Left lung (tissue), 4 donors: ENCODE measurements at regions not wholly inside any gene's neighbourhood (a gene's known extent, or its start where the extent isn't known, plus 50 kb on each side); places are given as distances from the start of the nearest gene placed in this dataset.

Experiments
- ATAC-seq: fragments of 200-7000 bp; cut with Tn5 transposase; one replicate; pipeline ENCODE4 v1.9.1; 2020; ENCODE audit warnings: moderate library complexity
- DNase-seq, 4 donors: peaks; one replicate each; pipeline ENCODE4 v3.0.0-alpha.2; 2013 to 2020
- H3K27ac ChIP-seq, 2 donors: fragments of 200-600 bp; sonication (generic) in 1 of 2; one replicate each; pipeline versions ENCODE4 v1.5.0 to v1.8.0; 2020 to 2021
- H3K27me3 ChIP-seq, 2 donors: fragments of 200-600 bp; sonication (generic) in 1 of 2; one replicate each; pipeline versions ENCODE4 v1.5.0 to v1.8.0; 2020 to 2021
- H3K36me3 ChIP-seq, 2 donors: fragments of 200-600 bp; sonication (generic) in 1 of 2; one replicate each; pipeline versions ENCODE4 v1.5.0 to v1.8.0; 2020 to 2021
- H3K4me1 ChIP-seq, 2 donors: fragments of 200-600 bp; one replicate each; pipeline ENCODE4 v1.8.0; 2021
- H3K4me3 ChIP-seq, 2 donors: fragments of 200-600 bp; sonication (generic) in 1 of 2; one replicate each; pipeline versions ENCODE4 v1.5.0 to v1.8.0; 2020 to 2021; ENCODE audit warnings: mild to moderate bottlenecking in 1 of 2
- H3K9me3 ChIP-seq, 2 donors: fragments of 200-600 bp; sonication (generic) in 1 of 2; one replicate each; pipeline versions ENCODE4 v1.5.0 to v1.8.0; 2020 to 2021
- CTCF ChIP-seq, 2 donors: fragments of 200-600 bp; sonication (generic) in 1 of 2; IDR thresholded peaks; one replicate each; pipeline versions ENCODE4 v1.5.0 to v1.8.0; 2021; ENCODE audit warnings: antibody characterized with exemption in 2 of 2
- intact Hi-C, 2 donors: fragments of 100-400 bp; cut with DNase I; formaldehyde crosslinking; loops; one replicate each; pipeline versions ENCODE4 v1.11.2 to v1.14.2; 2022
- donor health status: DM: no; HTN: yes; CAD: no.
- donor health status: DM: no; HTN: no; CAD: no.

- TF ChIP-seq CTCF (IDR thresholded peaks at IDR 0.05): no peak
- no peak overlapping the region for H3K27ac ChIP-seq
- H3K4me3 ChIP-seq: no peak overlapping the region
- H3K9me3 ChIP-seq: no peaks in the 10 kb centered on the region
- DNase-seq (no peak), ATAC-seq (no peak)
- H3K36me3 ChIP-seq: no peaks in the 10 kb centered on the region
- H3K4me1 ChIP-seq: no peaks in the 10 kb centered on the region
- no peaks in the 10 kb centered on the region for H3K27me3 ChIP-seq
- intact Hi-C loops: no loop called here
These were observed 262.3 kb upstream of the NOVA1 start for GRCh38 chr14:26860111-26860510.

GRCh38 chr14:26863736-26864135 is 265.9 kb upstream of the NOVA1 start:
- Histone ChIP-seq H3K27me3 (no peaks in the 10 kb centered on the region), H3K4me3 (no peak overlapping the region), H3K4me1 (no peaks in the 10 kb centered on the region), H3K36me3 (no peaks in the 10 kb centered on the region), H3K27ac (no peak overlapping the region), H3K9me3 (no peaks in the 10 kb centered on the region)
- intact Hi-C loops: no loop called here
- no peak for ATAC-seq
- TF ChIP-seq CTCF (IDR thresholded peaks at IDR 0.05): no peak
- DNase-seq: no peak

- Histone ChIP-seq H3K36me3 (no peaks in the 10 kb centered on the region), H3K9me3 (no peaks in the 10 kb centered on the region), H3K4me3 (no peak overlapping the region), H3K27me3 (no peaks in the 10 kb centered on the region), H3K4me1 (no peaks in the 10 kb centered on the region), H3K27ac (no peak overlapping the region)
- ATAC-seq: no peak
- intact Hi-C loops: no loop called here
- no peak for DNase-seq
- no peak for TF ChIP-seq CTCF (IDR thresholded peaks at IDR 0.05)
These were observed 268.9 kb upstream of the NOVA1 start for GRCh38 chr14:26866721-26867120.

- no peak for TF ChIP-seq CTCF (IDR thresholded peaks at IDR 0.05)
- intact Hi-C loops: no loop called here
- Histone ChIP-seq H3K4me3 (no peak overlapping the region), H3K27me3 (no peaks in the 10 kb centered on the region), H3K4me1 (no peaks in the 10 kb centered on the region), H3K27ac (no peak overlapping the region), H3K9me3 (no peaks in the 10 kb centered on the region), H3K36me3 (no peaks in the 10 kb centered on the region)
- ATAC-seq: peak; percentile 92
- DNase-seq: peak in 1 of 4 donors; percentile 21
These were observed 269.4 kb upstream of the NOVA1 start for GRCh38 chr14:26867171-26867757.

GRCh38 chr14:26870096-26870495 is 272.3 kb upstream of the NOVA1 start:
- no peaks in the 10 kb centered on the region for H3K4me1 ChIP-seq
- no peak for TF ChIP-seq CTCF (IDR thresholded peaks at IDR 0.05)
- ATAC-seq: no peak
- H3K27me3 ChIP-seq: no peaks in the 10 kb centered on the region
- intact Hi-C loops: no loop called here
- H3K36me3 ChIP-seq: no peaks in the 10 kb centered on the region
- no peak overlapping the region for H3K4me3 ChIP-seq
- H3K9me3 ChIP-seq: no peaks in the 10 kb centered on the region
- no peak for DNase-seq
- no peak overlapping the region for H3K27ac ChIP-seq
